ENCODE measurements at regions not wholly inside any gene's neighbourhood (a gene's known extent, or its start where the extent isn't known, plus 50 kb on each side); places are given as distances from the start of the nearest gene placed in this dataset.
"Not testable (repeated sequence)": the region's sequence is repeated elsewhere in the genome, so short reads cannot be mapped to it uniquely, and the experiment has no call there.

GRCh38 chr6:139517998-139518555 is 143.6 kb upstream of the CITED2 start:
- peaks cover 0 to 20% of the 10 kb centered on the region in 2 donors for H3K36me3 Mint-ChIP-seq
- not testable (repeated sequence) for ATAC-seq; H3K27ac Mint-ChIP-seq; DNase-seq (ENCODE audit: low spot score in 2 of 2); H3K9me3 Mint-ChIP-seq

GRCh38 chr6:139515511-139515910 is 141.1 kb upstream of the CITED2 start:
- peak; percentile 48 to 85 for ATAC-seq
- no peak for DNase-seq (ENCODE audit: low spot score in 2 of 2)
- Mint-ChIP-seq H3K9me3 (peaks cover 3 to 6% of the 10 kb centered on the region in 2 donors), H3K36me3 (peaks cover 0 to 7% of the 10 kb centered on the region in 2 donors), H3K27ac (no peak overlapping the region)

- Mint-ChIP-seq H3K9me3 (peaks cover 0 to 3% of the 10 kb centered on the region in 2 donors), H3K27ac (no peak overlapping the region), H3K36me3 (no peaks in the 10 kb centered on the region)
- no peak for DNase-seq (ENCODE audit: low spot score in 2 of 2)
- ATAC-seq: no peak
Observed at GRCh38 chr6:139514819-139515218, 140.4 kb upstream of the CITED2 start.

- ATAC-seq: no peak
- no peaks in the 10 kb centered on the region for H3K9me3 Mint-ChIP-seq
- DNase-seq (ENCODE audit: low spot score in 2 of 2): no peak
- no peak overlapping the region for H3K27ac Mint-ChIP-seq
- H3K36me3 Mint-ChIP-seq: no peaks in the 10 kb centered on the region
Observed at GRCh38 chr6:139510040-139510790, 135.8 kb upstream of the CITED2 start.

- Mint-ChIP-seq H3K36me3 (no peaks in the 10 kb centered on the region), H3K9me3 (no peaks in the 10 kb centered on the region), H3K27ac (no peak overlapping the region)
- ATAC-seq: no peak
- no peak for DNase-seq (ENCODE audit: low spot score in 2 of 2)
Observed at GRCh38 chr6:139509167-139509566, 134.7 kb upstream of the CITED2 start.

GRCh38 chr6:139508576-139508975 is 134.1 kb upstream of the CITED2 start:
- Mint-ChIP-seq H3K36me3 (no peaks in the 10 kb centered on the region), H3K9me3 (no peaks in the 10 kb centered on the region), H3K27ac (no peak overlapping the region)
- no peak for ATAC-seq
- DNase-seq (ENCODE audit: low spot score in 2 of 2): no peak

- ATAC-seq (no peak), DNase-seq (ENCODE audit: low spot score in 2 of 2) (no peak)
- no peaks in the 10 kb centered on the region for H3K36me3 Mint-ChIP-seq
- no peak overlapping the region for H3K27ac Mint-ChIP-seq
- no peaks in the 10 kb centered on the region for H3K9me3 Mint-ChIP-seq
Observed at GRCh38 chr6:139508023-139508422, 133.6 kb upstream of the CITED2 start.

- H3K36me3 Mint-ChIP-seq: no peaks in the 10 kb centered on the region
- DNase-seq (ENCODE audit: low spot score in 2 of 2): no peak
- H3K27ac Mint-ChIP-seq: no peak overlapping the region
- ATAC-seq: no peak
- no peaks in the 10 kb centered on the region for H3K9me3 Mint-ChIP-seq
Observed at GRCh38 chr6:139500977-139501376, 126.5 kb upstream of the CITED2 start.

- ATAC-seq (no peak), DNase-seq (ENCODE audit: low spot score in 2 of 2) (no peak)
- Mint-ChIP-seq H3K36me3 (no peaks in the 10 kb centered on the region), H3K27ac (no peak overlapping the region), H3K9me3 (no peaks in the 10 kb centered on the region)
Observed at GRCh38 chr6:139498715-139499114, 124.3 kb upstream of the CITED2 start.

- ATAC-seq: no peak
- H3K9me3 Mint-ChIP-seq: no peaks in the 10 kb centered on the region
- no peaks in the 10 kb centered on the region for H3K36me3 Mint-ChIP-seq
- DNase-seq (ENCODE audit: low spot score in 2 of 2): no peak
- H3K27ac Mint-ChIP-seq: peak overlapping the region in 1 of 2 donors; percentile 3
Observed at GRCh38 chr6:139497345-139497961, 123.0 kb upstream of the CITED2 start.

GRCh38 chr6:139496654-139497344 is 122.4 kb upstream of the CITED2 start:
- DNase-seq (ENCODE audit: low spot score in 2 of 2) (no peak), ATAC-seq (no peak)
- no peaks in the 10 kb centered on the region for H3K36me3 Mint-ChIP-seq
- H3K9me3 Mint-ChIP-seq: no peaks in the 10 kb centered on the region
- H3K27ac Mint-ChIP-seq: no peak overlapping the region

- Mint-ChIP-seq H3K27ac (no peak overlapping the region), H3K9me3 (no peaks in the 10 kb centered on the region), H3K36me3 (peaks cover 0 to 6% of the 10 kb centered on the region in 2 donors)
- DNase-seq (ENCODE audit: low spot score in 2 of 2) (no peak), ATAC-seq (no peak)
Observed at GRCh38 chr6:139494376-139494990, 120.0 kb upstream of the CITED2 start.

GRCh38 chr6:139490482-139490881 is 116.0 kb upstream of the CITED2 start:
- peaks cover 0 to 6% of the 10 kb centered on the region in 2 donors for H3K36me3 Mint-ChIP-seq
- no peak overlapping the region for H3K27ac Mint-ChIP-seq
- DNase-seq (ENCODE audit: low spot score in 2 of 2) (no peak), ATAC-seq (peak in 1 of 2 donors; percentile 43)
- no peaks in the 10 kb centered on the region for H3K9me3 Mint-ChIP-seq

- Mint-ChIP-seq H3K9me3 (no peaks in the 10 kb centered on the region), H3K36me3 (peaks cover 0 to 6% of the 10 kb centered on the region in 2 donors), H3K27ac (peak overlapping the region in 1 of 2 donors; percentile 23)
- ATAC-seq (no peak), DNase-seq (ENCODE audit: low spot score in 2 of 2) (no peak)
Observed at GRCh38 chr6:139486476-139486799, 112.0 kb upstream of the CITED2 start.

- no peaks in the 10 kb centered on the region for H3K9me3 Mint-ChIP-seq
- DNase-seq (ENCODE audit: low spot score in 2 of 2) (no peak), ATAC-seq (no peak)
- no peak overlapping the region for H3K27ac Mint-ChIP-seq
- peaks cover 0 to 6% of the 10 kb centered on the region in 2 donors for H3K36me3 Mint-ChIP-seq
Observed at GRCh38 chr6:139485742-139486475, 111.5 kb upstream of the CITED2 start.

GRCh38 chr6:139485185-139485584 is 110.7 kb upstream of the CITED2 start:
- ATAC-seq (no peak), DNase-seq (ENCODE audit: low spot score in 2 of 2) (no peak)
- H3K27ac Mint-ChIP-seq: no peak overlapping the region
- no peaks in the 10 kb centered on the region for H3K9me3 Mint-ChIP-seq
- peaks cover 0 to 1% of the 10 kb centered on the region in 2 donors for H3K36me3 Mint-ChIP-seq

Measured in activated naive CD4-positive, alpha-beta T cell treated with anti-CD3 and anti-CD28 coated beads, Interleukin-2, amount 50 U/mL, for 72 hours (primary cell).